ENCODE measurements at regions not wholly inside any gene's neighbourhood (a gene's known extent, or its start where the extent isn't known, plus 50 kb on each side); places are given as distances from the start of the nearest gene placed in this dataset.

- no peak for DNase-seq
These were observed 180.5 kb upstream of the CWC22 start for GRCh38 chr2:180187611-180188010.

GRCh38 chr2:180184506-180184905 is 177.4 kb upstream of the CWC22 start:
- no peak for DNase-seq

GRCh38 chr2:180180511-180180910 is 173.4 kb upstream of the CWC22 start:
- DNase-seq = no peak

GRCh38 chr2:180177534-180177933 is 170.4 kb upstream of the CWC22 start:
- DNase-seq = no peak

GRCh38 chr2:180175736-180176135 is 168.6 kb upstream of the CWC22 start:
- DNase-seq = no peak

- no peak for DNase-seq
These were observed 167.5 kb upstream of the CWC22 start for GRCh38 chr2:180174580-180174979.

GRCh38 chr2:180169474-180169873 is 162.4 kb upstream of the CWC22 start:
- no peak for DNase-seq

GRCh38 chr2:180161415-180161814 is 154.3 kb upstream of the CWC22 start:
- DNase-seq = no peak

- DNase-seq = no peak
These were observed 152.8 kb upstream of the CWC22 start for GRCh38 chr2:180159921-180160320.

GRCh38 chr2:180158961-180159360 is 151.9 kb upstream of the CWC22 start:
- no peak for DNase-seq

- DNase-seq = no peak
These were observed 149.6 kb upstream of the CWC22 start for GRCh38 chr2:180156651-180157050.

- DNase-seq = no peak
These were observed 143.5 kb upstream of the CWC22 start for GRCh38 chr2:180150606-180151005.

- DNase-seq = no peak
These were observed 139.4 kb upstream of the CWC22 start for GRCh38 chr2:180146541-180146940.

GRCh38 chr2:180146114-180146513 is 139.0 kb upstream of the CWC22 start:
- DNase-seq = no peak

GRCh38 chr2:180145163-180145562 is 138.1 kb upstream of the CWC22 start:
- DNase-seq = no peak

- no peak for DNase-seq
These were observed 137.3 kb upstream of the CWC22 start for GRCh38 chr2:180144338-180144813.

- no peak for DNase-seq
These were observed 136.7 kb upstream of the CWC22 start for GRCh38 chr2:180143633-180144337.

GRCh38 chr2:180141600-180141999 is 134.5 kb upstream of the CWC22 start:
- no peak for DNase-seq

GRCh38 chr2:180133736-180134135 is 126.6 kb upstream of the CWC22 start:
- DNase-seq = no peak

GRCh38 chr2:180130403-180130802 is 123.3 kb upstream of the CWC22 start:
- DNase-seq = no peak

- no peak for DNase-seq
These were observed 121.8 kb upstream of the CWC22 start for GRCh38 chr2:180128861-180129260.

GRCh38 chr2:180125245-180125962 is 118.3 kb upstream of the CWC22 start:
- DNase-seq = peak; percentile 21

GRCh38 chr2:180124273-180125139 is 117.4 kb upstream of the CWC22 start:
- DNase-seq = peak; percentile 9

- DNase-seq = no peak
These were observed 115.8 kb upstream of the CWC22 start for GRCh38 chr2:180122874-180123273.
